Type B pancreatic cell (in vitro differentiated cells): ENCODE measurements at regions not wholly inside any gene's neighbourhood (a gene's known extent, or its start where the extent isn't known, plus 50 kb on each side); places are given as distances from the start of the nearest gene placed in this dataset.

Experiments used
- DNase-seq: peaks from one replicate; pipeline ENCODE4 v3.0.0; 2021; ENCODE audit warnings: mixed read lengths; ENCODE audit not compliant: unreplicated experiment; ENCODE audit errors: extremely low spot score
- H3K27ac Mint-ChIP-seq: 2 replicates; pipeline ENCODE4 v1.8.0; 2021; ENCODE audit warnings: mild to moderate bottlenecking, mixed read lengths
- H3K27me3 Mint-ChIP-seq: 2 replicates; pipeline ENCODE4 v1.8.0; 2021; ENCODE audit warnings: mixed read lengths
- H3K36me3 Mint-ChIP-seq: 2 replicates; pipeline ENCODE4 v1.8.0; 2021; ENCODE audit warnings: mixed read lengths
- H3K4me1 Mint-ChIP-seq: one replicate; pipeline ENCODE4 v1.8.0; 2021; ENCODE audit warnings: mixed read lengths; ENCODE audit not compliant: unreplicated experiment
- H3K4me3 Mint-ChIP-seq: 2 replicates; pipeline ENCODE4 v1.8.0; 2021; ENCODE audit warnings: mild to moderate bottlenecking, mixed read lengths
- H3K9me3 Mint-ChIP-seq: 2 replicates; pipeline ENCODE4 v1.8.0; 2021; ENCODE audit warnings: mixed read lengths
- CTCF ChIP-seq: fragments of 200-600 bp; sonication (generic); conservative IDR thresholded peaks from 2 replicates; pipeline ENCODE4 v1.5.0; 2021; ENCODE audit warnings: antibody characterized with exemption, mild to moderate bottlenecking

- Mint-ChIP-seq H3K27ac (no peak overlapping the region), H3K4me1 (peaks cover 8% of the 10 kb centered on the region), H3K4me3 (no peak overlapping the region), H3K36me3 (no peaks in the 10 kb centered on the region), H3K27me3 (peaks cover 26% of the 10 kb centered on the region), H3K9me3 (no peaks in the 10 kb centered on the region)
- no peak for DNase-seq
- TF ChIP-seq CTCF = no peak
Observed at GRCh38 chr1:239896569-239896968, 195.1 kb upstream of the FMN2 start.

DNA sequence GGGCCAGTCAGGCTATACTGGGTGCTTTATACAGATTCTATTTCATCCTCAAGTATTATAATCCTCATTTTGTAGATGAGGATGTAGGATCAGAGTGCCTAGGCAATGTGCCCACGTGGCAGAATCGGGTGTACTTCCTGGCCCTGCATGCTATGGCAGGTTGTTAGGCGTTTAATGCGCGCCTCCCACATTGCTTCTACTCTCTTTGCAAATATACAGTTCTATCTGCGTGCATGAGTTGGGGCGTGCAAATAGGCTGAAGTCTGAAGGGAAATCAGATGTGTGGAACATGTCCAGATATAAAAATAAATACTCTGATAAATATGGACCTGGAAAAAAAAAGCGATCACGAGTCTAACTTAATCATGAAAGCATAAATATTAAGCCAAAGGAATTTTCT, 194.7 kb upstream of the FMN2 start:
- Mint-ChIP-seq H3K9me3 (no peaks in the 10 kb centered on the region), H3K27me3 (peaks cover 26% of the 10 kb centered on the region), H3K27ac (no peak overlapping the region), H3K4me1 (peaks cover 8% of the 10 kb centered on the region), H3K4me3 (no peak overlapping the region), H3K36me3 (no peaks in the 10 kb centered on the region)
- no peak for DNase-seq
- TF ChIP-seq CTCF = no peak

DNA sequence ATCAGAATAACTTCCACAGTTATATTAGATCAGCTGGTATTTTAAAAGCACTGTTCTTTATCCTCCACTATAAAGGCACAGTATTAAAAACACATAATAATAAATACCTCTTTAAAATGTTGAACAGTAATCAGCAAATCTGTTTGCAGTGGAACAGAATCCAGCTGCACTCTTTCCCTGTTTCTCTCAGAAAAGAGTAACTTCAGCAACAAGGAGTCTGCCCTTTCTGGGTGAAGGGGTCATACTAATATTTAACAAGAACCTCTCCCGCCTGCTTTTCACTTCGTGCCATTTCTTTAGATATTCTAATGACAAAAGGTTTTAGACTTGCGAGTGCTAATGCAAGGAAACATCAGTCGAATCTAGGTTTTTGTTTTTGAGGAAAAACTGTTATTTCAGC, 194.2 kb upstream of the FMN2 start:
- Mint-ChIP-seq H3K4me3 (peak overlapping the region; percentile 39), H3K9me3 (no peaks in the 10 kb centered on the region), H3K36me3 (no peaks in the 10 kb centered on the region), H3K27ac (no peak overlapping the region), H3K27me3 (peaks cover 26% of the 10 kb centered on the region), H3K4me1 (peaks cover 8% of the 10 kb centered on the region)
- TF ChIP-seq CTCF = no peak
- no peak for DNase-seq

GRCh38 chr1:239898062-239898730, 193.5 kb upstream of the FMN2 start:
- DNase-seq = peak; percentile 80
- TF ChIP-seq CTCF = peak; percentile 98
- Mint-ChIP-seq H3K27me3 (peaks cover 22% of the 10 kb centered on the region), H3K27ac (no peak overlapping the region), H3K4me1 (peaks cover 8% of the 10 kb centered on the region), H3K9me3 (no peaks in the 10 kb centered on the region), H3K4me3 (peak overlapping the region; percentile 39), H3K36me3 (no peaks in the 10 kb centered on the region)

DNA sequence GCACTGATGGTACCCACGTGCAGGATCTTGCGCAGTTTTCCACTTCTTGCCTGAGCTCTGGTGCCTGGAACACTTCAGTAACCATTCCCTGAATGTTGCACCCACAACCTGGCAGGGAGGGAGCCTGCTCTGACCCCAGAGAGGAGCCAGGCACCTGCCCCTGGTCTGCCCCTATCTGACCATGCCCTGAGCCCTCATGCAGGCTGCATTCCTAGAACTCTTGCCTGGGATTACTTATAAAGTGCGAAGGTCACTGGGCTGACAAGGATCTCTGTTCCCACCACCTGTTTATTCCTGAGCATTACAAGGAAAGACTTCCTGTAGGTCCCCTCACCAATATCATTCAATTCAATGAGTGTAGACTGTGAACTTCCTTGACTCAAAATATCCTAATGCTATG, 191.9 kb upstream of the FMN2 start:
- Mint-ChIP-seq H3K9me3 (no peaks in the 10 kb centered on the region), H3K4me1 (peaks cover 8% of the 10 kb centered on the region), H3K4me3 (no peak overlapping the region), H3K36me3 (no peaks in the 10 kb centered on the region), H3K27me3 (peaks cover 18% of the 10 kb centered on the region), H3K27ac (no peak overlapping the region)
- no peak for DNase-seq
- TF ChIP-seq CTCF = no peak

- Mint-ChIP-seq H3K4me1 (no peaks in the 10 kb centered on the region), H3K9me3 (peaks cover 4% of the 10 kb centered on the region), H3K36me3 (no peaks in the 10 kb centered on the region), H3K27me3 (no peaks in the 10 kb centered on the region), H3K27ac (no peak overlapping the region), H3K4me3 (no peak overlapping the region)
- no peak for DNase-seq
- TF ChIP-seq CTCF = no peak
Observed at GRCh38 chr1:239906394-239906793, 185.3 kb upstream of the FMN2 start.
